ENCODE measurements at regions not wholly inside any gene's neighbourhood (a gene's known extent, or its start where the extent isn't known, plus 50 kb on each side); places are given as distances from the start of the nearest gene placed in this dataset.

- no peak for TF ChIP-seq EZH2 (optimal IDR thresholded peaks at IDR 0.05; ENCODE audit: low read depth, low read length)
- TF ChIP-seq, protein P1, sequence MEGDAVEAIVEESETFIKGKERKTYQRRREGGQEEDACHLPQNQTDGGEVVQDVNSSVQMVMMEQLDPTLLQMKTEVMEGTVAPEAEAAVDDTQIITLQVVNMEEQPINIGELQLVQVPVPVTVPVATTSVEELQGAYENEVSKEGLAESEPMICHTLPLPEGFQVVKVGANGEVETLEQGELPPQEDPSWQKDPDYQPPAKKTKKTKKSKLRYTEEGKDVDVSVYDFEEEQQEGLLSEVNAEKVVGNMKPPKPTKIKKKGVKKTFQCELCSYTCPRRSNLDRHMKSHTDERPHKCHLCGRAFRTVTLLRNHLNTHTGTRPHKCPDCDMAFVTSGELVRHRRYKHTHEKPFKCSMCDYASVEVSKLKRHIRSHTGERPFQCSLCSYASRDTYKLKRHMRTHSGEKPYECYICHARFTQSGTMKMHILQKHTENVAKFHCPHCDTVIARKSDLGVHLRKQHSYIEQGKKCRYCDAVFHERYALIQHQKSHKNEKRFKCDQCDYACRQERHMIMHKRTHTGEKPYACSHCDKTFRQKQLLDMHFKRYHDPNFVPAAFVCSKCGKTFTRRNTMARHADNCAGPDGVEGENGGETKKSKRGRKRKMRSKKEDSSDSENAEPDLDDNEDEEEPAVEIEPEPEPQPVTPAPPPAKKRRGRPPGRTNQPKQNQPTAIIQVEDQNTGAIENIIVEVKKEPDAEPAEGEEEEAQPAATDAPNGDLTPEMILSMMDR (IDR thresholded peaks at IDR 0.05; ENCODE audit: low read length) = no peak
Measured at GRCh38 chr3:51604212-51604611, 65.7 kb downstream of the RAD54L2 start.

Data from MM.1S (cell line).